Cardiac muscle cell (in vitro differentiated cells and primary cell): ENCODE measurements at regions not wholly inside any gene's neighbourhood (a gene's known extent, or its start where the extent isn't known, plus 50 kb on each side); places are given as distances from the start of the nearest gene placed in this dataset.

Experiments used
- DNase-seq, 2 donors: peaks; one replicate each; pipeline versions ENCODE4 v3.0.0 to v3.0.0-alpha.2; 2010 to 2017; ENCODE audit warnings: low read depth in 1 of 2, low spot score in 1 of 2
- H3K27ac ChIP-seq: fragments of 200-600 bp; sonication (generic); 2 replicates; pipeline ENCODE4 v1.5.1; 2016
- H3K27me3 ChIP-seq: fragments of 200-600 bp; sonication (generic); 2 replicates; pipeline ENCODE4 v1.6.0; 2016; ENCODE audit warnings: control low read depth
- H3K36me3 ChIP-seq: fragments of 200-600 bp; sonication (generic); 2 replicates; pipeline ENCODE4 v1.5.1; 2016; ENCODE audit warnings: control low read depth
- H3K4me1 ChIP-seq: fragments of 200-600 bp; sonication (generic); 2 replicates; pipeline ENCODE4 v1.8.1; 2017; ENCODE audit warnings: low read depth, mild to moderate bottlenecking, mixed run types
- H3K4me3 ChIP-seq: fragments of 200-600 bp; sonication (generic); 2 replicates; pipeline ENCODE4 v1.5.1; 2016; ENCODE audit warnings: mild to moderate bottlenecking
- H3K9me3 ChIP-seq: fragments of 200-600 bp; sonication (generic); 2 replicates; pipeline ENCODE4 v1.5.1; 2017; ENCODE audit warnings: low read depth, mild to moderate bottlenecking, control low read depth
- CTCF ChIP-seq: IDR thresholded peaks from 2 replicates; pipeline ENCODE4 v1.5.1; 2012; ENCODE audit warnings: low read depth, mild to moderate bottlenecking, low read length

DNA sequence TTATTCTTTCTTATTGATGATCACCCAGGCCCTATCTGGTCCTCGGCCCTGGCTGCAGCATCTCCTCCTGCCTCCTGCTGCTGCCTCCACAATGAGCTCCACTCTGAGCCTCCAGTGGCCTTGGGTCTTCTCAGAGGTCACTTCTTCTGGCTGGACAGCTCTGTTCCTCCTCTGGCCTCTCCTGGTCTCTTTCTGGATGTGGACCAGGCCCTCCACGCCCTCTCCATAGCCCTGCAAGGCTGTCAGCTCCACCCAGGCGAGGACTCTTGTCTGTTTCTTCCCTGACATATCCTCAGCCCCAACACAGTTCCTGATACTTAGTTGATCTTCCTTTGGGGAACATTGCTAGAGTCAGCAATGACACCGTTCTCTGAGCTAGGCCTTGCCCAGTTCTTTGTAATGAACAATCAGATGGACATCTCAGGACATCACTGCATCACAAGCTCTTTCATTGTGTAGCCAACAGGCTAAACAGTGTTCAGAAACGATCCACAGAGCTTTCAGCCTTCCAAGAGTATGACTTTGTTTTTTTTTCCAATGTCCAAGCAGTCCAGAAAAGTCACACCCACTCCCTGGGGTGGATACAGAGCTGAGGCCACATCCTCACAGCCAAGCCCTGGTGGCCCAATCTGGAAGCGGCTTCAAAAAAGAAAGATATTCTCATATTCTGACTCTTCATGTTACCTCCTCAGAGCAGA lies 62.5 kb upstream of the DNAH5 start:
- H3K27ac ChIP-seq = no peak overlapping the region
- H3K9me3 ChIP-seq = no peaks in the 10 kb centered on the region
- H3K4me1 ChIP-seq = peaks cover under 1% of the 10 kb centered on the region
- no peak for TF ChIP-seq CTCF
- no peak for DNase-seq
- H3K4me3 ChIP-seq = no peak overlapping the region
- no peaks in the 10 kb centered on the region for H3K36me3 ChIP-seq
- H3K27me3 ChIP-seq = no peaks in the 10 kb centered on the region

DNA sequence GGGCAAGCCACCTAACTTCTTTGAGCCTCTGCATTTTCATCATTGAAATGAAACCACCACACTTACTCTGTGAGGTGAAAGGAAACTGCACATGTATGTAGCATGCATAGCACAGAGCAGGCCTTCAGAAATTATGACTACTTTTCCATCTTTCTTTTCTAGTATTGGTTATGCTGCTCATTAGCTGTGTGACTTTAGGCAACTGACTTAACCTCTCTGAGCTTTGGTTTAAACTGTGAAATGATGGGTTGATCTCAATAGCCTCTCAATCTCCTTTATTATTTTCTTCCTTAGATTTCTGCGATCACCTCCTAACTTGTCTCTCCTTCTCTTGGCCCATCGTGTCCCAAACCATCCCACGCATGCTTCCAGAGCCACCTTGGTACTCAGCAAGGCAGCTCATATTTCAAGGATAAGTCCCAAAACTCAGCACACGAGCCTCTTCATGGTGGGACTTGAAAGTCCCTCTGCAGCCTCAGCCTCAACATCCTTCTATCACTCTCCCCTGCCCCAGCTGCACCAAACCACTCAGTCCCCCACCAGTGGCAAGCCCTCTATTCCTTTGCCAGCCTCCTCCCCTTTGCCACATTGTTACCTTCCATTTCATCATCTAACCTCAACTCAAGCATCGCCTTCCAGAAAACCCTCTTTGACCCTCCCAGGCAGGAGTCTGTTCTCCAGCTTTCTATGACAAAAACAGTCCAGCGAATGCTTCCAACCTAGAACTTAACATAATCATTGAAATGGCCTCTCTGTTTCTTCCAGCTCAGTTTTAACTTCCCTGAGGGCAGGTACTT lies 60.3 kb upstream of the DNAH5 start:
- H3K9me3 ChIP-seq = no peaks in the 10 kb centered on the region
- no peak overlapping the region for H3K4me3 ChIP-seq
- H3K27ac ChIP-seq = no peak overlapping the region
- H3K36me3 ChIP-seq = no peaks in the 10 kb centered on the region
- no peaks in the 10 kb centered on the region for H3K4me1 ChIP-seq
- DNase-seq = no peak
- no peak for TF ChIP-seq CTCF
- H3K27me3 ChIP-seq = no peaks in the 10 kb centered on the region

- H3K27me3 ChIP-seq = no peaks in the 10 kb centered on the region
- no peaks in the 10 kb centered on the region for H3K36me3 ChIP-seq
- no peak for DNase-seq
- TF ChIP-seq CTCF = no peak
- H3K9me3 ChIP-seq = no peaks in the 10 kb centered on the region
- no peak overlapping the region for H3K27ac ChIP-seq
- no peaks in the 10 kb centered on the region for H3K4me1 ChIP-seq
- H3K4me3 ChIP-seq = no peak overlapping the region
These were observed 59.4 kb upstream of the DNAH5 start for GRCh38 chr5:14003936-14004335.

- Histone ChIP-seq H3K4me3 (no peak overlapping the region), H3K36me3 (no peaks in the 10 kb centered on the region), H3K9me3 (no peaks in the 10 kb centered on the region), H3K4me1 (no peaks in the 10 kb centered on the region), H3K27me3 (no peaks in the 10 kb centered on the region), H3K27ac (no peak overlapping the region)
- TF ChIP-seq CTCF = no peak
- no peak for DNase-seq
These were observed 59.0 kb upstream of the DNAH5 start for GRCh38 chr5:14003513-14003912.

- DNase-seq = no peak
- Histone ChIP-seq H3K4me3 (no peak overlapping the region), H3K36me3 (no peaks in the 10 kb centered on the region), H3K4me1 (no peaks in the 10 kb centered on the region), H3K27me3 (no peaks in the 10 kb centered on the region), H3K9me3 (no peaks in the 10 kb centered on the region), H3K27ac (no peak overlapping the region)
- TF ChIP-seq CTCF = no peak
These were observed 53.8 kb upstream of the DNAH5 start for GRCh38 chr5:13998254-13998653.
